Activated T-cell treated with anti-CD3 and anti-CD28 coated beads, Interleukin-2, amount 50 U/mL, for 24 hours (primary cell): ENCODE measurements at regions not wholly inside any gene's neighbourhood (a gene's known extent, or its start where the extent isn't known, plus 50 kb on each side); places are given as distances from the start of the nearest gene placed in this dataset.

Source experiments
- DNase-seq: peaks from one replicate; pipeline ENCODE4 v3.0.0-alpha.2; 2020
- H3K27ac Mint-ChIP-seq: 2 replicates; pipeline ENCODE4 v1.8.0; 2020; ENCODE audit warnings: mild to moderate bottlenecking, mixed read lengths
- H3K27me3 Mint-ChIP-seq: 2 replicates; pipeline ENCODE4 v1.8.0; 2020; ENCODE audit warnings: mixed read lengths
- H3K36me3 Mint-ChIP-seq: 2 replicates; pipeline ENCODE4 v1.8.0; 2020; ENCODE audit warnings: low read depth, mixed read lengths
- H3K4me1 Mint-ChIP-seq: 2 replicates; pipeline ENCODE4 v1.8.0; 2020; ENCODE audit warnings: low read depth, mixed read lengths
- H3K4me3 Mint-ChIP-seq: 2 replicates; pipeline ENCODE4 v1.8.0; 2020; ENCODE audit warnings: mild to moderate bottlenecking, moderate library complexity, mixed read lengths
- H3K9me3 Mint-ChIP-seq: 2 replicates; pipeline ENCODE4 v1.8.0; 2020; ENCODE audit warnings: mixed read lengths

- H3K27me3 Mint-ChIP-seq: peaks cover 8% of the 10 kb centered on the region
- no peak overlapping the region for H3K27ac Mint-ChIP-seq
- DNase-seq: no peak
- no peaks in the 10 kb centered on the region for H3K36me3 Mint-ChIP-seq
- H3K4me1 Mint-ChIP-seq: no peaks in the 10 kb centered on the region
- no peak overlapping the region for H3K4me3 Mint-ChIP-seq
- H3K9me3 Mint-ChIP-seq: no peaks in the 10 kb centered on the region
Measured at GRCh38 chr1:208419746-208420420, 175.7 kb upstream of the PLXNA2 start.

- H3K4me1 Mint-ChIP-seq: no peaks in the 10 kb centered on the region
- no peak overlapping the region for H3K4me3 Mint-ChIP-seq
- DNase-seq: no peak
- no peaks in the 10 kb centered on the region for H3K36me3 Mint-ChIP-seq
- peaks cover 6% of the 10 kb centered on the region for H3K27me3 Mint-ChIP-seq
- no peaks in the 10 kb centered on the region for H3K9me3 Mint-ChIP-seq
- H3K27ac Mint-ChIP-seq: no peak overlapping the region
Measured at GRCh38 chr1:208420696-208421095, 176.5 kb upstream of the PLXNA2 start.

- Mint-ChIP-seq H3K36me3 (no peaks in the 10 kb centered on the region), H3K27me3 (peaks cover 2% of the 10 kb centered on the region), H3K9me3 (no peaks in the 10 kb centered on the region), H3K27ac (no peak overlapping the region), H3K4me1 (no peaks in the 10 kb centered on the region), H3K4me3 (no peak overlapping the region)
- DNase-seq: no peak
Measured at GRCh38 chr1:208421486-208421885, 177.3 kb upstream of the PLXNA2 start.

- no peaks in the 10 kb centered on the region for H3K36me3 Mint-ChIP-seq
- no peaks in the 10 kb centered on the region for H3K9me3 Mint-ChIP-seq
Measured at GRCh38 chr1:208423526-208423925, 179.3 kb upstream of the PLXNA2 start.

GRCh38 chr1:208425096-208425495 is 180.9 kb upstream of the PLXNA2 start:
- peaks cover 5% of the 10 kb centered on the region for H3K27me3 Mint-ChIP-seq
- H3K9me3 Mint-ChIP-seq: no peaks in the 10 kb centered on the region
- no peak overlapping the region for H3K4me3 Mint-ChIP-seq
- H3K4me1 Mint-ChIP-seq: no peaks in the 10 kb centered on the region
- no peak overlapping the region for H3K27ac Mint-ChIP-seq
- no peak for DNase-seq
- no peaks in the 10 kb centered on the region for H3K36me3 Mint-ChIP-seq

More at GRCh38 chr1:208423526-208423925, 179.3 kb upstream of the PLXNA2 start:
- H3K4me1 Mint-ChIP-seq: no peaks in the 10 kb centered on the region
- peaks cover 2% of the 10 kb centered on the region for H3K27me3 Mint-ChIP-seq
- no peak overlapping the region for H3K27ac Mint-ChIP-seq
- no peak for DNase-seq
- no peak overlapping the region for H3K4me3 Mint-ChIP-seq

- Mint-ChIP-seq H3K4me3 (no peak overlapping the region), H3K9me3 (no peaks in the 10 kb centered on the region), H3K27me3 (peaks cover 5% of the 10 kb centered on the region), H3K4me1 (no peaks in the 10 kb centered on the region), H3K36me3 (no peaks in the 10 kb centered on the region), H3K27ac (no peak overlapping the region)
- no peak for DNase-seq
Measured at GRCh38 chr1:208430220-208430619, 186.0 kb upstream of the PLXNA2 start.

- Mint-ChIP-seq H3K27ac (no peak overlapping the region), H3K4me3 (no peak overlapping the region), H3K36me3 (no peaks in the 10 kb centered on the region), H3K9me3 (no peaks in the 10 kb centered on the region), H3K4me1 (no peaks in the 10 kb centered on the region), H3K27me3 (peaks cover 2% of the 10 kb centered on the region)
- DNase-seq: no peak
Measured at GRCh38 chr1:208431721-208432120, 187.5 kb upstream of the PLXNA2 start.

- Mint-ChIP-seq H3K27me3 (peaks cover 2% of the 10 kb centered on the region), H3K9me3 (no peaks in the 10 kb centered on the region), H3K4me3 (no peak overlapping the region), H3K4me1 (no peaks in the 10 kb centered on the region), H3K27ac (no peak overlapping the region), H3K36me3 (no peaks in the 10 kb centered on the region)
- no peak for DNase-seq
Measured at GRCh38 chr1:208432346-208432745, 188.2 kb upstream of the PLXNA2 start.

- H3K4me1 Mint-ChIP-seq: no peaks in the 10 kb centered on the region
- peaks cover 2% of the 10 kb centered on the region for H3K27me3 Mint-ChIP-seq
- DNase-seq: no peak
- no peak overlapping the region for H3K27ac Mint-ChIP-seq
- no peaks in the 10 kb centered on the region for H3K36me3 Mint-ChIP-seq
- no peaks in the 10 kb centered on the region for H3K9me3 Mint-ChIP-seq
- H3K4me3 Mint-ChIP-seq: no peak overlapping the region
Measured at GRCh38 chr1:208433086-208433485, 188.9 kb upstream of the PLXNA2 start.

- no peak overlapping the region for H3K4me3 Mint-ChIP-seq
- no peaks in the 10 kb centered on the region for H3K27me3 Mint-ChIP-seq
- H3K36me3 Mint-ChIP-seq: no peaks in the 10 kb centered on the region
- H3K9me3 Mint-ChIP-seq: no peaks in the 10 kb centered on the region
- no peak for DNase-seq
- H3K4me1 Mint-ChIP-seq: no peaks in the 10 kb centered on the region
- no peak overlapping the region for H3K27ac Mint-ChIP-seq
Measured at GRCh38 chr1:208433971-208434370, 189.8 kb upstream of the PLXNA2 start.

- no peak overlapping the region for H3K4me3 Mint-ChIP-seq
- no peaks in the 10 kb centered on the region for H3K4me1 Mint-ChIP-seq
- H3K27me3 Mint-ChIP-seq: peaks cover 2% of the 10 kb centered on the region
- H3K9me3 Mint-ChIP-seq: peaks cover 7% of the 10 kb centered on the region
- no peaks in the 10 kb centered on the region for H3K36me3 Mint-ChIP-seq
- DNase-seq: no peak
- no peak overlapping the region for H3K27ac Mint-ChIP-seq
Measured at GRCh38 chr1:208437401-208437800, 193.2 kb upstream of the PLXNA2 start.

- H3K27ac Mint-ChIP-seq: no peak overlapping the region
- no peak for DNase-seq
- no peaks in the 10 kb centered on the region for H3K4me1 Mint-ChIP-seq
Measured at GRCh38 chr1:208438112-208438699, 194.0 kb upstream of the PLXNA2 start.

GRCh38 chr1:208445758-208446203 is 201.6 kb upstream of the PLXNA2 start:
- H3K4me3 Mint-ChIP-seq: no peak overlapping the region
- DNase-seq: no peak
- no peak overlapping the region for H3K27ac Mint-ChIP-seq
- peaks cover 19% of the 10 kb centered on the region for H3K27me3 Mint-ChIP-seq
- no peaks in the 10 kb centered on the region for H3K4me1 Mint-ChIP-seq
- no peaks in the 10 kb centered on the region for H3K36me3 Mint-ChIP-seq
- H3K9me3 Mint-ChIP-seq: peaks cover 13% of the 10 kb centered on the region

More at GRCh38 chr1:208438112-208438699, 194.0 kb upstream of the PLXNA2 start:
- peaks cover 2% of the 10 kb centered on the region for H3K27me3 Mint-ChIP-seq
- H3K9me3 Mint-ChIP-seq: peaks cover 13% of the 10 kb centered on the region
- no peak overlapping the region for H3K4me3 Mint-ChIP-seq
- H3K36me3 Mint-ChIP-seq: no peaks in the 10 kb centered on the region

- Mint-ChIP-seq H3K9me3 (peaks cover 9% of the 10 kb centered on the region), H3K4me3 (no peak overlapping the region), H3K27ac (no peak overlapping the region), H3K36me3 (no peaks in the 10 kb centered on the region), H3K4me1 (no peaks in the 10 kb centered on the region), H3K27me3 (peaks cover 22% of the 10 kb centered on the region)
- no peak for DNase-seq
Measured at GRCh38 chr1:208446271-208446691, 202.1 kb upstream of the PLXNA2 start.

GRCh38 chr1:208448425-208448824 is 204.2 kb upstream of the PLXNA2 start:
- Mint-ChIP-seq H3K36me3 (no peaks in the 10 kb centered on the region), H3K4me1 (no peaks in the 10 kb centered on the region), H3K9me3 (no peaks in the 10 kb centered on the region), H3K27ac (no peak overlapping the region), H3K4me3 (no peak overlapping the region), H3K27me3 (peaks cover 22% of the 10 kb centered on the region)
- no peak for DNase-seq
